Right atrium auricular region (tissue), 2 donors: ENCODE measurements at regions not wholly inside any gene's neighbourhood (a gene's known extent, or its start where the extent isn't known, plus 50 kb on each side); places are given as distances from the start of the nearest gene placed in this dataset.

ENCODE experiments used
- DNase-seq: peaks from one replicate; pipeline ENCODE4 v3.0.0-alpha.2; 2019; ENCODE audit warnings: low spot score
- H3K27ac ChIP-seq, 2 donors: fragments of 200-600 bp; sonication (generic); 1 replicate in 1 of 2; 2 replicates in 1 of 2; pipeline ENCODE4 v1.5.1; 2016 to 2019
- H3K27me3 ChIP-seq, 2 donors: fragments of 200-600 bp; sonication (generic); one replicate each; pipeline versions ENCODE4 v1.5.1 to v1.6.0; 2017 to 2019
- H3K36me3 ChIP-seq: fragments of 200-600 bp; sonication (generic); one replicate; pipeline ENCODE4 v1.5.1; 2016
- H3K4me1 ChIP-seq, 2 donors: fragments of 200-600 bp; sonication (generic); one replicate each; pipeline versions ENCODE4 v1.5.1 to v1.6.0; 2017 to 2019
- H3K4me3 ChIP-seq, 2 donors: fragments of 200-600 bp; sonication (generic); 1 replicate in 1 of 2; 2 replicates in 1 of 2; pipeline ENCODE4 v1.5.1; 2017 to 2019; ENCODE audit warnings: mild to moderate bottlenecking in 1 of 2, moderate library complexity in 1 of 2
- H3K9me3 ChIP-seq, 2 donors: fragments of 200-600 bp; sonication (generic); one replicate each; pipeline ENCODE4 v1.5.1; 2019
- CTCF ChIP-seq, 2 donors: fragments of 200-600 bp; sonication (generic); IDR thresholded peaks; one replicate each; pipeline ENCODE4 v1.5.1; 2019; ENCODE audit warnings: antibody characterized with exemption in 2 of 2

DNA sequence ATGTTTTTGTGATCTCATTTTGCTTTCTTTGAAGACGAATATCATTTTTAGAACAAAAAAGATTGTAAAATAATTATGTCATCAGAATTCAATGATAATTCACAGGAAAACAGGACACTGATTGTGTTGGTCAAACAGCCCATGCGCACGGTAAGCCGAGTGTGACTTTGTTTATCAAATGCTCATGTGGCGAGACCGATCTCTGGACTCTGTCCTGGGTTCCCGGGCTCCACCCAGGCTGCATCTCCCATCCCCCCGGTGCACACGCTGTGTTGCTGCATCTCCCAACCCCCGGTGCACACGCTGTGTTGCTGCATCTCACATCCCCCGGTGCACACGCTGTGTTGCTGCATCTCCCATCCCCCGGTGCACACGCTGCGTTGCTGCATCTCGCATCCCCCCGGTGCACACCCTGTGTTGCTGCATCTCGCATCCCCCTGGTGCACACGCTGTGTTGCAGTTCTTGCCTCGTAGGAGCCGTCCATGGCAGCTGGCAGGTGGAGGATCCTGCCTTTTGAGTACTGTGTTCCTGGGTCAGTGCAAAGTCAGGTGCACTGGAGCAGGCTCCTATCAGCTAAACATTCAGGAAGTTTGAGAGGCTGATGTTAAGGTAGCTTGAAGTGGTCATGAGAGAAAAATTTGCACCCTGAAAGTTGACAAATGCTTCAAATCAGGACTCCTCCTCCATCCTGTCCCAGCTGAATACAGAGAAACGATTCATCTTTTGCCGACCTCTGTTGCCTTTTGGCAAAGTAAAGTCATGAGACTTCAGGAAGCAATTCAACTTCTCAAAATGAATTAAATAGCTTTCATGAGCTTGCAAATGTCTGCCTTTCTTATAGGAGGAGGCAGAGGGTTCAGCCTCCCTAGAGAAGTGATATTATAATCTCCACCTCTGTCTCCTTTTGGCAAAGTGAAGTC lies 77.1 kb upstream of the FRMD1 start:
- peak; percentile 16 for DNase-seq
- Histone ChIP-seq H3K36me3 (no peaks in the 10 kb centered on the region), H3K4me3 (no peak overlapping the region), H3K4me1 (no peaks in the 10 kb centered on the region), H3K27me3 (no peaks in the 10 kb centered on the region), H3K27ac (no peak overlapping the region), H3K9me3 (no peaks in the 10 kb centered on the region)
- no peak for TF ChIP-seq CTCF (IDR thresholded peaks at IDR 0.05)

DNA sequence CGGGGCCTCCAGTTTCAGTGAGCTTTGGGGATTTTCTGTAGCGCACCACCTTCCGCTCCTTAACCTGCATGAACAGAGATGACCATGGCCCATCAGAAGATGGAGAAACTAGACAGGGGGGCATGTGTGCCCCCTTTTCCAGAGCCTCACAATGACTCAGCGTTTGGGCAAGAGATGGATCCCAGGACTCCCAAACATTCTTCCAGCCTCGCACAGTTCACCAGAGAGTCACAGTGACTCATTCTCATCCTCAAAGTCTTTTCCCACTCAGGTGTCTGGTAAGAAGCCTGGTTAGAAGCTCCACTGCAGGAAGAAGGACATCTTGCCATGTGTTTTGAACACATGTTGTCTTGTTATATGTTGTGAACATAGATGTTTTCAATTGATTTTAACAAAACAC lies 76.2 kb upstream of the FRMD1 start:
- no peak overlapping the region for H3K27ac ChIP-seq
- H3K27me3 ChIP-seq, result no peaks in the 10 kb centered on the region
- H3K36me3 ChIP-seq, result no peaks in the 10 kb centered on the region
- no peaks in the 10 kb centered on the region for H3K9me3 ChIP-seq
- H3K4me3 ChIP-seq, result no peak overlapping the region
- TF ChIP-seq CTCF (IDR thresholded peaks at IDR 0.05), result no peak
- H3K4me1 ChIP-seq, result no peaks in the 10 kb centered on the region
- peak; percentile 23 for DNase-seq

- DNase-seq, result peak; percentile 21
- H3K27me3 ChIP-seq, result no peaks in the 10 kb centered on the region
- H3K36me3 ChIP-seq, result no peaks in the 10 kb centered on the region
- no peak for TF ChIP-seq CTCF (IDR thresholded peaks at IDR 0.05)
- H3K9me3 ChIP-seq, result no peaks in the 10 kb centered on the region
- H3K4me1 ChIP-seq, result no peaks in the 10 kb centered on the region
- H3K27ac ChIP-seq, result no peak overlapping the region
- H3K4me3 ChIP-seq, result no peak overlapping the region
Measured at GRCh38 chr6:168154263-168154917, 75.4 kb upstream of the FRMD1 start.

GRCh38 chr6:168153553-168153952 lies 74.5 kb upstream of the FRMD1 start:
- Histone ChIP-seq H3K9me3 (no peaks in the 10 kb centered on the region), H3K27ac (no peak overlapping the region), H3K27me3 (no peaks in the 10 kb centered on the region), H3K36me3 (no peaks in the 10 kb centered on the region), H3K4me1 (no peaks in the 10 kb centered on the region), H3K4me3 (no peak overlapping the region)
- peak; percentile 9 for DNase-seq
- TF ChIP-seq CTCF (IDR thresholded peaks at IDR 0.05), result no peak

DNA sequence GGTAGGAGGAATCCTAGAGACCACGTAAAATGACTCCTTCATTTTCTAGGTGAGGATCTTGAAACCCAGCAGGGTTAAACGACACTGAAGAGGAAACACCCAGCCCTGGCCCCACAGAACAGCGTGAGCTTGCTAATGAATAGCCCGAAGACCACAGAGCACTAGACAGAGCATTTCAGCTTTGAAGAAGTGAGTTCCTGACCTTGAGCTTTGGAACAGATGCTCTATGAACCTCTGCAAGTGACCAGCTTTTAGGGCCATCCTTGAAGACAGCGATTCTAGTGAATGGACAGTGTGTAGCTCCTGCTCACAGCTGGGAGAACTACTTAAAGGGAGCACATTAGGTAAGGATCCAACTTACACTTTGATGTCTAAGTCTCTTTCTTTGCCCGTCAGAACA lies 74.0 kb upstream of the FRMD1 start:
- Histone ChIP-seq H3K27ac (no peak overlapping the region), H3K4me1 (no peaks in the 10 kb centered on the region), H3K27me3 (no peaks in the 10 kb centered on the region), H3K36me3 (no peaks in the 10 kb centered on the region), H3K9me3 (no peaks in the 10 kb centered on the region), H3K4me3 (no peak overlapping the region)
- DNase-seq, result peak; percentile 18
- no peak for TF ChIP-seq CTCF (IDR thresholded peaks at IDR 0.05)
